ENCODE measurements at regions not wholly inside any gene's neighbourhood (a gene's known extent, or its start where the extent isn't known, plus 50 kb on each side); places are given as distances from the start of the nearest gene placed in this dataset.

DNA sequence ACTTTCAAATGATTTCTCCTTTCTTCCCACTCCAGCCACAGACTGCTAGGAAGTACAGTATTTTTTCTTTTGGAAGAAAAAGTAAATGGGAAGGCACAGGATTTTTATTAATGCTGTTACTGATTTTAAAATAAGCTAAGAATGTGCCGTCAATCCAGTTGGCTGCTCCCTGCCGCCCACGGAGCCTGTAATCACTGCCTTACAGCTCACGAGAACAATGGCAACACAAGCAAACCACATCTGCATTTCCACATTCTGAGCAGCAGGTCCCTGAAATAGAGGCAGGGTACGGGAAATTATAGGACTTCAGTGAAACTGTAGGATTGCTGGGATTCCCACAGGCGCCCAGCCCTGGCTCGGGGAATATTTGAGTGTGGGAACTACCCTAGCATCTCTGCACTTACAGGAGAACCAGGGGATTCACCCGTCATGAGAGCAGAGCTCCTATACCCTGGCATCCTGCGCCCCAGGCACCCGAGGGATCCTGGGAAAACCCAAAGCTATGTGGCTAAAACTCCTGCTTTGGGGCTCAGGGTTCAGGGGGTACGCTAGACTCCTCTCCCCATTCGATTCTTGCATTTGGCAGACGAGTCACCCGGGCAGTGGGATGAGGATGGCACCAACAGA lies 72.9 kb upstream of the TNS3 start:
- TF ChIP-seq SUZ12 (IDR thresholded peaks at IDR 0.05; ENCODE audit: extremely low read depth, insufficient read depth, insufficient read length): no peak
- no peak for TF ChIP-seq ZNF274 (IDR thresholded peaks at IDR 0.05; ENCODE audit: low read depth, low read length)
- no peak for TF ChIP-seq YY1 (IDR thresholded peaks at IDR 0.05; ENCODE audit: insufficient read depth, insufficient read length)
- no peak overlapping the region for H3K4me3 ChIP-seq (ENCODE audit: insufficient read length, low read depth)
- no peak overlapping the region for H3K9ac ChIP-seq (ENCODE audit: insufficient read length, low read depth)
- peaks cover 9% of the 10 kb centered on the region for H3K4me1 ChIP-seq (ENCODE audit: insufficient read depth, insufficient read length)
- no peaks in the 10 kb centered on the region for H3K27me3 ChIP-seq (ENCODE audit: insufficient read depth, insufficient read length)
- no peak for DNase-seq (ENCODE audit: low read depth, low spot score)
- no peaks in the 10 kb centered on the region for H3K9me3 ChIP-seq (ENCODE audit: insufficient read depth, low read length)
- H3K36me3 ChIP-seq (ENCODE audit: insufficient read depth, insufficient read length, low read length): no peaks in the 10 kb centered on the region

DNA sequence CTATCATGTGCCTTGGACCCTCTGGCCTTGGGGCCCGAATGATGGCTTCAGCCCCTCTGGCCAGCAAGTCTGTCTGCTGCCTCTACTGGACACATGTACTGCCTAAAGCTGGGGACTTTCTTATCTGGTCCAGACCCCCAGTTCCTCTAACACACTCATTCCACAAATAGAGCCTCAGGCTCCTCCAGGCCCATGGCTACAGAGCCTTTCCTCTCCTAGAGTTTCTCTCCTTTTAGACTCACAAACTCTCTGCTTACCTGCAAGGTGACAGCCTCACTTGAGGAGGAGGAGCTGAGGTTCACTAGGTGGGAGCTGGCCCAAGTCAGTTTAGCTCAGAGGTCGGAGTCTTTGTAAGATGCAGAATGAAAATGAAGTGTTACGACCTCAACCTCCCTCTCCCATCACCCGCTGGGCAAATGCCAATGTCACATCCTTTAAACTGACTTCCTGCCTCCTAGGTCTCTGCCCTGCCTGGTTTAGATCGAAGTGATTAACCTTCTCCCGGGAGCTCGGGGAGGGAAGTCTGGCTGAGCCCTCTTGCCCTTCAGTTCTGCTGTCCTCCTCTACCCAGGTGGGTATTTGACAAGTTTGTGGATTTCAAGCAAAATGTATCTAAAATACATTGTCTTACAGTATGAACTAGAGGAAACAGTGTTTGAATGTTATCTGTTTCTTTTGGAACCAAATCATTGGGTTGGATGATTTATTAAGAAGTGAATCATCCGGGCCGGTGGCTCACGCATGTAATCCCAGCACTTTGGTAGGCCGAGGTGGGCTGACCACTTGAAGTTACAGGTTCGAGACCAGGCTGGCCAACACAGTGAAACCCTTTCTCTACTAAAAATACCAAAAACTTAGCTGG lies 71.9 kb upstream of the TNS3 start:
- H3K36me3 ChIP-seq (ENCODE audit: insufficient read depth, insufficient read length, low read length): no peaks in the 10 kb centered on the region
- H3K27me3 ChIP-seq (ENCODE audit: insufficient read depth, insufficient read length): no peaks in the 10 kb centered on the region
- no peak for DNase-seq (ENCODE audit: low read depth, low spot score)
- H3K9me3 ChIP-seq (ENCODE audit: insufficient read depth, low read length): no peaks in the 10 kb centered on the region
- peaks cover 3% of the 10 kb centered on the region for H3K4me1 ChIP-seq (ENCODE audit: insufficient read depth, insufficient read length)
- no peak overlapping the region for H3K9ac ChIP-seq (ENCODE audit: insufficient read length, low read depth)
- TF ChIP-seq YY1 (IDR thresholded peaks at IDR 0.05; ENCODE audit: insufficient read depth, insufficient read length): no peak
- H3K4me3 ChIP-seq (ENCODE audit: insufficient read length, low read depth): no peak overlapping the region

DNA sequence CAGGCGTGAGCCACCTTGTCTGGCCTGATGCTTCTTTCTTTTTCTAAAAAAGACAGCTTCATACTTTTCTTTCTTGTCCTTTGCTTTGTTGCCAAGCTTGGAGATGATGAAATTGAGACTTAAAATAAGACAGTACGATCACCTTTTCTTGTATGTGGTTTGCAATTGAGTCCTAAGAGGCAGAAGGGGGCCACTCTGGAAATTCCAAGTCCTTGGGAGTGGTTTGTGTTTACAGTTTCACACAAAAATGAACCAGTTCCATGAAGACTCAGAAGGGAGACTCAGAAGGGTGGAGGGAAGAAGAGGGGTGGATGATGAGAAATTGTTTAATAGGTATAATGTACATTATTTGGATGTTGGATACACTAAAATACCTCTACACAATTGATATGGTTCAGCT lies 70.7 kb upstream of the TNS3 start:
- no peaks in the 10 kb centered on the region for H3K36me3 ChIP-seq (ENCODE audit: insufficient read depth, insufficient read length, low read length)
- peaks cover 3% of the 10 kb centered on the region for H3K4me1 ChIP-seq (ENCODE audit: insufficient read depth, insufficient read length)
- no peak overlapping the region for H3K4me3 ChIP-seq (ENCODE audit: insufficient read length, low read depth)
- DNase-seq (ENCODE audit: low read depth, low spot score): no peak
- no peaks in the 10 kb centered on the region for H3K9me3 ChIP-seq (ENCODE audit: insufficient read depth, low read length)
- no peaks in the 10 kb centered on the region for H3K27me3 ChIP-seq (ENCODE audit: insufficient read depth, insufficient read length)
- H3K9ac ChIP-seq (ENCODE audit: insufficient read length, low read depth): no peak overlapping the region
- TF ChIP-seq ZNF274 (IDR thresholded peaks at IDR 0.05; ENCODE audit: low read depth, low read length) (no peak), YY1 (IDR thresholded peaks at IDR 0.05; ENCODE audit: insufficient read depth, insufficient read length) (no peak), SUZ12 (IDR thresholded peaks at IDR 0.05; ENCODE audit: extremely low read depth, insufficient read depth, insufficient read length) (no peak)

DNA sequence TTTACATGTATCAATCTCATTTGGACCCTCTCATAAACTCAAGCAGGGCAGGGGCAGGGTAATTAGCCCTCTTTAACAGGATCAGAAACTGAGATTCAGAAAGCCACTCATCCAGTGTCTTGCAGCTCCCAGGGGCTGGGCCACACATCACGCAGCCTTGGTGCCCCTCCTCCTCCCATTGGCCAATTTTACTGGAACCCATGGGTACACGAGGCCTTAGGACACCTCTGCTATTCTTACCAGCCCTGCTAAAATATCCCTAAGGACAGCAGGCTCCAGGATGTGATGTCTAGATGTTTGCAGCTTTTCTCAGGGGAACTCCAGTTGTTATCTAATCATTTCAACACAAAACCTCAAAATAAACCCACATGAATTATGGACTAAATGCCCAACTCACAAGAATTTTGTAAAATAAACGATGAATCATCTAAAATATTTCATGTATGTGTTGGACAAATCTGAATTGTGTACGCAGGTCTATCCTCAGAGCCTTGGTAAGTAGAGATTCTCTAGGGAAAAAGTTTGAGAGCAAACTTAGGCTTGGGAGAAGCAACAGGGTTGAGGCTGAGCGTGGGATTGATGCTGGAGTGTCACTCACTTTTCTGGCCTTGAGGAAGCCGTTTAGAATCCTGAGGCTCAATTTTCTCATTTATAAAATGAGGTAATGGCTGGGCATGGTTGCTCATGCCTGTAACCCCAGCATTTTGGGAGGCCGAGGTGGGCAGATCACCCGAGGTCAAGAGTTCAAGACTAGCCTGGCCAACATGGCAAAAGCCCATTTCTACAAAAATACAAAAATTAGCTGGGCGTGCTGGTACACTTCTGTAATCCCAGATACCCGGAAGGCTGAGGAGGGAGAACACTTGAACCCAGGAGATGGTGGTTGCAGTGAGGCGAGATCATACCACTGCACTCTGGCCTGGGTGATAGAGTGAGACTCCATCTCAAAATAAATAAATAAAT lies 69.7 kb upstream of the TNS3 start:
- Histone ChIP-seq H3K9ac (ENCODE audit: insufficient read length, low read depth) (no peak overlapping the region), H3K27me3 (ENCODE audit: insufficient read depth, insufficient read length) (no peaks in the 10 kb centered on the region), H3K36me3 (ENCODE audit: insufficient read depth, insufficient read length, low read length) (no peaks in the 10 kb centered on the region), H3K9me3 (ENCODE audit: insufficient read depth, low read length) (no peaks in the 10 kb centered on the region), H3K4me1 (ENCODE audit: insufficient read depth, insufficient read length) (peaks cover 3% of the 10 kb centered on the region), H3K4me3 (ENCODE audit: insufficient read length, low read depth) (no peak overlapping the region)
- no peak for DNase-seq (ENCODE audit: low read depth, low spot score)
- TF ChIP-seq YY1 (IDR thresholded peaks at IDR 0.05; ENCODE audit: insufficient read depth, insufficient read length) (no peak), SUZ12 (IDR thresholded peaks at IDR 0.05; ENCODE audit: extremely low read depth, insufficient read depth, insufficient read length) (no peak), ZNF274 (IDR thresholded peaks at IDR 0.05; ENCODE audit: low read depth, low read length) (no peak)

DNA sequence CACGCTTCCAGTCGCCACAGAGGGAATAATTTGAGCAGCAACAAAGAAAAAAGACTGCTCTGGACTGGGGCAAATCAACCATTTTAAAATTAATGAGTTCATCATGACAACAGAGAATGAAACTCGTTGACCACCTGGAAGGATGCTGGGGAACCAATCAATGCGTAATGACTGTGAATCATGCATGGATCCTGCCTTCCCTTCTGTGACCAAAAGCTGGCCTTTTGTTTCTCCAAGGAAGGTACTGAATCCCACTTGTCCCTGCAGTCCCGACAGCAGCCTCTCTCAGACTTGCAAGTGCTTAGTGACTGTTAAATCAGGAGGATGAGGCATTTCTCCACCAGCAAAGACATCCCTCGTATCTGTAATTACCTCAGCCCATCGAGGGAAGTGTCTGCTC lies 68.0 kb upstream of the TNS3 start:
- no peaks in the 10 kb centered on the region for H3K4me1 ChIP-seq (ENCODE audit: insufficient read depth, insufficient read length)
- TF ChIP-seq SUZ12 (IDR thresholded peaks at IDR 0.05; ENCODE audit: extremely low read depth, insufficient read depth, insufficient read length) (no peak), YY1 (IDR thresholded peaks at IDR 0.05; ENCODE audit: insufficient read depth, insufficient read length) (no peak), ZNF274 (IDR thresholded peaks at IDR 0.05; ENCODE audit: low read depth, low read length) (no peak)
- no peaks in the 10 kb centered on the region for H3K27me3 ChIP-seq (ENCODE audit: insufficient read depth, insufficient read length)
- no peak overlapping the region for H3K4me3 ChIP-seq (ENCODE audit: insufficient read length, low read depth)
- H3K9me3 ChIP-seq (ENCODE audit: insufficient read depth, low read length): no peaks in the 10 kb centered on the region
- H3K9ac ChIP-seq (ENCODE audit: insufficient read length, low read depth): no peak overlapping the region
- DNase-seq (ENCODE audit: low read depth, low spot score): no peak
- H3K36me3 ChIP-seq (ENCODE audit: insufficient read depth, insufficient read length, low read length): no peaks in the 10 kb centered on the region

DNA sequence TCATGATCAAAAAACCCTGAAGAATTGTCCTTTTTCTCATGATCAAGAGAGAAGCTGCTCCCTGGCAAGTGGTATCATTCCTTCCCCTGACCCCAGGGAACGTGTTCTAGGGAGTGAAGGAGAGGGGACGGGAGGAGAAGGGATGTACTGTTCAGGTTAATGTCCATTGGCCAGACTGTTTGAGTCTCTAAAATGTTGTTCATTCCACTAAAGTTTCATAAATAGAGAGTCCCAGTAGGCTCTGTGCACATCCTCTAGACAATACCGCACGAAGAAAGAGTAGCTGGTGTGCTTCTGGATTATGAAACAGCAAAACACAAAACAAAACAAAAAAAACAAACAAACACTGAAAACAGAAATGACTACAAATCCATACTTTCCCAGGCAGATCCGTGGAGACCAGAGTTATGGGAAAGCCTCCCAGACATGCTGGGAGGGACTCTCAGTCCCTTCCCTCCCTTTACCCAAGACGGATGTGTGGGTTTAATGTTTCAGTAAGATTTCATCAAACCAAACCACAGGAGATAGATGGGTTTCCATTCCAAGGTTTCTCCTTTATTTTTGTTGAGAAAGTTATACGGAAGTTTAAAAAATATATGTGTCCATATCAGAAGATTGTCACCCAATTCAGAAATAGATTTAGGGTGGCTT lies 66.5 kb upstream of the TNS3 start:
- Histone ChIP-seq H3K9ac (ENCODE audit: insufficient read length, low read depth) (no peak overlapping the region), H3K9me3 (ENCODE audit: insufficient read depth, low read length) (0 out of 2 replicates have a peak, but pooled peaks cover 8% of the 10 kb centered on the region), H3K4me3 (ENCODE audit: insufficient read length, low read depth) (no peak overlapping the region), H3K27me3 (ENCODE audit: insufficient read depth, insufficient read length) (no peaks in the 10 kb centered on the region), H3K4me1 (ENCODE audit: insufficient read depth, insufficient read length) (no peaks in the 10 kb centered on the region), H3K36me3 (ENCODE audit: insufficient read depth, insufficient read length, low read length) (no peaks in the 10 kb centered on the region)
- TF ChIP-seq ZNF274 (IDR thresholded peaks at IDR 0.05; ENCODE audit: low read depth, low read length) (no peak), SUZ12 (IDR thresholded peaks at IDR 0.05; ENCODE audit: extremely low read depth, insufficient read depth, insufficient read length) (no peak), YY1 (IDR thresholded peaks at IDR 0.05; ENCODE audit: insufficient read depth, insufficient read length) (no peak)
- DNase-seq (ENCODE audit: low read depth, low spot score): no peak
